ENCODE measurements at regions not wholly inside any gene's neighbourhood (a gene's known extent, or its start where the extent isn't known, plus 50 kb on each side); places are given as distances from the start of the nearest gene placed in this dataset.

DNA sequence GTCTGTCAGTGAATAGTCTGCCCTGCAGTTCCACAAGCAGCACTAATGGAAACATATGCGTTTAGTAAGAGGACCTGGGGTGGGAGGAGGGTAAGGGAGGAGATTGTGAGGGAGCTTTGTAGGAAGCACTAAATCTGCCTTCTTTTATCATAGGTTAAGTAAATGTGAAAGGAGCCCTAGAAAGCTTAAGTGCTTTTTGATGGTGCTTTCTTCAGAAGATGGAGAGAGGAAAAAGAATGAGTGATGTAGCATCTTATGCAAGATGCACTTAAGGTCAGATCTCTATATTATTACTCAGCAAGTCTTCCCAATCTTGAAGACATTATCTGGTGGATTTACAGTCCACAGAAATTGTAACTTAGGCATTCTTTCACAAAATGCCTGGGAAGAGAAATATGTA is 322.7 kb downstream of the PDHA2 start:
- TF ChIP-seq, protein P1, sequence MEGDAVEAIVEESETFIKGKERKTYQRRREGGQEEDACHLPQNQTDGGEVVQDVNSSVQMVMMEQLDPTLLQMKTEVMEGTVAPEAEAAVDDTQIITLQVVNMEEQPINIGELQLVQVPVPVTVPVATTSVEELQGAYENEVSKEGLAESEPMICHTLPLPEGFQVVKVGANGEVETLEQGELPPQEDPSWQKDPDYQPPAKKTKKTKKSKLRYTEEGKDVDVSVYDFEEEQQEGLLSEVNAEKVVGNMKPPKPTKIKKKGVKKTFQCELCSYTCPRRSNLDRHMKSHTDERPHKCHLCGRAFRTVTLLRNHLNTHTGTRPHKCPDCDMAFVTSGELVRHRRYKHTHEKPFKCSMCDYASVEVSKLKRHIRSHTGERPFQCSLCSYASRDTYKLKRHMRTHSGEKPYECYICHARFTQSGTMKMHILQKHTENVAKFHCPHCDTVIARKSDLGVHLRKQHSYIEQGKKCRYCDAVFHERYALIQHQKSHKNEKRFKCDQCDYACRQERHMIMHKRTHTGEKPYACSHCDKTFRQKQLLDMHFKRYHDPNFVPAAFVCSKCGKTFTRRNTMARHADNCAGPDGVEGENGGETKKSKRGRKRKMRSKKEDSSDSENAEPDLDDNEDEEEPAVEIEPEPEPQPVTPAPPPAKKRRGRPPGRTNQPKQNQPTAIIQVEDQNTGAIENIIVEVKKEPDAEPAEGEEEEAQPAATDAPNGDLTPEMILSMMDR (conservative IDR thresholded peaks at IDR 0.05; ENCODE audit: low read length), result no peak
- H3K4me3 ChIP-seq (ENCODE audit: low read length), result no peak overlapping the region
- no peak for DNase-seq (ENCODE audit: low read depth)

DNA sequence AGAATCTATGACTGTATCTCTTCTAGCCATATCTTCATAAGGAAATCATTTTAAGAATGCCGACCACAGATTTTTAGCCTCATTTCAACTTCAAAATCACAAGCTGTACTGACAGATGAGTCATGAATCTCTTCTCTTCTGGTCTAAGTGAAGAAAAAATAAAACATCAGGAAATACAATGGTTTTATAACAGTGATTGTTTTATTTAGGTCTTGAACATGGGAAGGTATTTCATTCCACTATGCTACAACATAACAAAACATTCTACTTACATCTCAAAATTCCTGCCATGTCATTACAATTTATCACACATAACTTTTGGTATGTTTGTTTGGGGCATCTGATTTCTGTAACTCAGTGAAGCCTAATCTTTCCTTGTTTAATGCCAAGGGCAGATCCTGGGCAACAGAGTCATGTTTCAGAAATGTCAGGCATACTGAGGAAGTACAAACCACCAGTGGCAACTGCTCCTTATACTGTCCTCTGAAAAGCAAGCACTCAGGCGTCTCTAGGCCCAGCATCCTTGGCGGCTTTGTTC is 325.0 kb downstream of the PDHA2 start:
- H3K4me3 ChIP-seq (ENCODE audit: low read length), result no peak overlapping the region
- peak; percentile 1 for DNase-seq (ENCODE audit: low read depth)
- TF ChIP-seq, protein P1 (conservative IDR thresholded peaks at IDR 0.05; ENCODE audit: low read length), result no peak

GRCh38 chr4:96166806-96167205 is 326.9 kb downstream of the PDHA2 start:
- no peak overlapping the region for H3K4me3 ChIP-seq (ENCODE audit: low read length)
- no peak for DNase-seq (ENCODE audit: low read depth)
- TF ChIP-seq, protein P1 (conservative IDR thresholded peaks at IDR 0.05; ENCODE audit: low read length), result no peak

- TF ChIP-seq, protein P1 (conservative IDR thresholded peaks at IDR 0.05; ENCODE audit: low read length), result no peak
- no peak for DNase-seq (ENCODE audit: low read depth)
- H3K4me3 ChIP-seq (ENCODE audit: low read length), result no peak overlapping the region
Observed at GRCh38 chr4:96170198-96170597, 330.3 kb downstream of the PDHA2 start.

- TF ChIP-seq, protein P1 (conservative IDR thresholded peaks at IDR 0.05; ENCODE audit: low read length), result no peak
- no peak overlapping the region for H3K4me3 ChIP-seq (ENCODE audit: low read length)
- no peak for DNase-seq (ENCODE audit: low read depth)
Observed at GRCh38 chr4:96173756-96174155, 333.9 kb downstream of the PDHA2 start.

DNA sequence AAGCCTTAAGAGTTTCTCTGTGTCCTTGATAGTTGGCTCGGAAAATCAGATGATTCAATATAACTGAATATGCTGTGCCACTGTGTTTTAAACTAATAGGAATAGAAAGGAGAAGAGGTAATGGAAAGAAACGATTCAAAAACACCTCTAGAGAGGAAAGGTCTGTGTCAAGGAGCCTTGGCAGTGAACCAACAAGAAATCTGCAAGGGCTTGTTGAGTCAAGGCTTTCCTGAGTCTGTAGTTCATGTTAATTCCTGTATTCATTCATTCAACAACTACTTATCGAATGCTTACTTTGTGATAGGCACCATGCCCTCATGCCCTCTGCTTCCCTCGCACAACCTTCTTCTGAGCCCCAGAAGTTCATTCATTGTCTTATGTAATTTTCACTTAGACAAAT is 336.0 kb downstream of the PDHA2 start:
- no peak for DNase-seq (ENCODE audit: low read depth)
- TF ChIP-seq, protein P1 (conservative IDR thresholded peaks at IDR 0.05; ENCODE audit: low read length), result no peak
- H3K4me3 ChIP-seq (ENCODE audit: low read length), result no peak overlapping the region

GRCh38 chr4:96183611-96184010 is 343.7 kb downstream of the PDHA2 start:
- TF ChIP-seq, protein P1 (conservative IDR thresholded peaks at IDR 0.05; ENCODE audit: low read length), result no peak
- no peak for DNase-seq (ENCODE audit: low read depth)
- H3K4me3 ChIP-seq (ENCODE audit: low read length), result no peak overlapping the region
